Endothelial cell of umbilical vein (primary cell): ENCODE measurements at regions not wholly inside any gene's neighbourhood (a gene's known extent, or its start where the extent isn't known, plus 50 kb on each side); places are given as distances from the start of the nearest gene placed in this dataset.

Experiments used
- BruUV-seq: library from RNA; stranded (reverse); fragments of 400-500 nt; replicated peaks from 2 replicates; lab custom pipeline; 2021; lab: Mats Ljungman, UMichigan
- CTCF ChIA-PET: fragments of 300-600, 350-600 bp; sonication (Branson Sonifier 250); formaldehyde crosslinking; loops from one replicate; lab custom pipeline; 2021; ENCODE audit warnings: antibody characterized with exemption, inconsistent platforms; lab: Charles Lee
- POLR2A ChIA-PET: fragments of 300-600, 350-600 bp; sonication (Branson Sonifier 250); formaldehyde crosslinking; loops from one replicate; lab custom pipeline; 2021; ENCODE audit warnings: antibody characterized with exemption, inconsistent platforms; lab: Charles Lee
- DNase-seq: peaks from one replicate; pipeline ENCODE4 v3.0.0-alpha.2; 2011; ENCODE audit warnings: low read depth, low spot score
- FAIRE-seq: peaks from 2 replicates; lab custom pipeline; 2011; peaks lifted over from hg19 to GRCh38; lab: Jason Lieb, UNC
- H2AFZ ChIP-seq: 2 replicates; pipeline ENCODE4 v1.6.0; 2012; ENCODE audit warnings: low read depth, low read length, control low read depth, inconsistent platforms
- H3K27ac ChIP-seq: 2 replicates; pipeline ENCODE4 v1.5.1; 2011; ENCODE audit warnings: low read depth, mild to moderate bottlenecking, control low read depth, low read length, moderate library complexity; ENCODE audit not compliant: insufficient read depth
- H3K27me3 ChIP-seq, 2 experiments: 2 replicates each; pipeline versions ENCODE4 v1.6.0 to v1.6.1; 2011; ENCODE audit warnings: low read length in 2 of 2, mixed read lengths in 1 of 2; ENCODE audit not compliant: control insufficient read depth in 2 of 2, insufficient read depth in 2 of 2
- H3K36me3 ChIP-seq, 2 experiments: 2 replicates in 1 of 2; 3 replicates in 1 of 2; pipeline ENCODE4 v1.5.1; 2011; ENCODE audit warnings: low read length in 2 of 2, mild to moderate bottlenecking in 1 of 2, moderate library complexity in 1 of 2; ENCODE audit not compliant: control insufficient read depth in 2 of 2, insufficient read depth in 2 of 2; ENCODE audit errors: extremely low read depth in 1 of 2
- H3K4me1 ChIP-seq: 3 replicates; pipeline ENCODE4 v1.5.1; 2011; ENCODE audit warnings: mild to moderate bottlenecking, low read length; ENCODE audit not compliant: control insufficient read depth, insufficient read depth; ENCODE audit errors: extremely low read depth
- H3K4me2 ChIP-seq: 2 replicates; pipeline ENCODE4 v1.6.1; 2011; ENCODE audit warnings: low read length, control low read depth, mixed read lengths; ENCODE audit not compliant: insufficient read depth
- H3K4me3 ChIP-seq, 3 experiments: fragments of 200-600 bp in 1 of 3; sonication (generic), shearing (Covaris generic) in 1 of 3; replicated peaks in 1 of 3; 2 replicates each; pipeline ENCODE4 v1.5.1; 2011 to 2016; ENCODE audit warnings: control low read depth in 3 of 3, low read length in 3 of 3, mild to moderate bottlenecking in 2 of 3, inconsistent platforms in 1 of 3, low read depth in 1 of 3, moderate library complexity in 1 of 3; ENCODE audit not compliant: insufficient read depth in 1 of 3
- H3K79me2 ChIP-seq: 2 replicates; pipeline ENCODE4 v1.6.0; 2012; ENCODE audit warnings: low read length, inconsistent platforms; ENCODE audit not compliant: control insufficient read depth, insufficient read depth
- H3K9ac ChIP-seq: replicated peaks from 2 replicates; pipeline ENCODE3; 2011; ENCODE audit warnings: low read length, control low read depth; ENCODE audit not compliant: insufficient read depth; ENCODE audit errors: extremely low read depth
- H3K9me1 ChIP-seq: replicated peaks from 3 replicates; pipeline ENCODE4 v1.6.0; 2011; ENCODE audit warnings: mild to moderate bottlenecking, low read length; ENCODE audit not compliant: control insufficient read depth, insufficient read depth; ENCODE audit errors: extremely low read depth
- H3K9me3 ChIP-seq: replicated peaks from 2 replicates; pipeline ENCODE4 v1.5.1; 2012; ENCODE audit warnings: low read length, inconsistent platforms; ENCODE audit not compliant: control insufficient read depth, insufficient read depth
- H4K20me1 ChIP-seq: replicated peaks from 2 replicates; pipeline ENCODE3; 2011; ENCODE audit warnings: mild to moderate bottlenecking, low read length; ENCODE audit not compliant: control insufficient read depth, insufficient read depth; ENCODE audit errors: extremely low read depth
- EZH2 ChIP-seq: IDR thresholded peaks from 2 replicates; pipeline ENCODE4 v1.6.1; 2012; ENCODE audit warnings: borderline replicate concordance, low read depth, mild to moderate bottlenecking, moderate library complexity, low read length, inconsistent platforms; ENCODE audit not compliant: severe bottlenecking
- FOS ChIP-seq: IDR thresholded peaks from 2 replicates; pipeline ENCODE4 v1.6.1; 2011; ENCODE audit warnings: mild to moderate bottlenecking, low read length, moderate library complexity, borderline replicate concordance; ENCODE audit not compliant: insufficient read depth
- GATA2 ChIP-seq: IDR thresholded peaks from 2 replicates; pipeline ENCODE4 v1.7.0; 2011; ENCODE audit warnings: low read depth, mild to moderate bottlenecking, moderate library complexity, mixed read lengths, low read length; ENCODE audit not compliant: insufficient read length, insufficient read depth
- JUN ChIP-seq: IDR thresholded peaks from 2 replicates; pipeline ENCODE4 v1.6.1; 2011; ENCODE audit warnings: borderline replicate concordance, low read depth; ENCODE audit not compliant: insufficient read length, insufficient read depth
- MYC ChIP-seq: IDR thresholded peaks from one replicate; pipeline ENCODE4 v1.6.1; 2011; ENCODE audit warnings: mild to moderate bottlenecking, low read depth, low read length
- POLR2A ChIP-seq: IDR thresholded peaks from 2 replicates; pipeline ENCODE4 v1.6.1; 2012; ENCODE audit warnings: low read depth, mild to moderate bottlenecking, control low read depth, low read length
- POLR2AphosphoS5 ChIP-seq: IDR thresholded peaks from 2 replicates; pipeline ENCODE4 v1.6.1; 2012; ENCODE audit warnings: low read depth, mild to moderate bottlenecking, control low read depth, low read length, moderate library complexity; ENCODE audit not compliant: insufficient read depth
- dilution Hi-C: fragments of 300-500 bp; cut with MboI; formaldehyde crosslinking; loops from one replicate; pipeline ENCODE4 v1.15.0; 2019; ENCODE audit warnings: low sequenced_read_pairs; ENCODE audit not compliant: extremely low pct_ligation_motif_present
- intact Hi-C: fragments of 100-400 bp; cut with micrococcal nuclease; formaldehyde crosslinking; loops from one replicate; pipeline ENCODE4 v1.10.0; 2022
- TF ChIP-seq, protein P1 (sequence below): IDR thresholded peaks from 2 replicates; pipeline ENCODE4 v1.6.1; 2011; ENCODE audit not compliant: insufficient read depth, insufficient read length
- TF ChIP-seq, protein P2 (sequence below), 2 donors: IDR thresholded peaks; 1 replicate in 1 of 2; 2 replicates in 1 of 2; pipeline ENCODE4 v1.5.1; 2011; ENCODE audit warnings: low read length in 2 of 2, mild to moderate bottlenecking in 2 of 2, moderate library complexity in 2 of 2, control low read depth in 1 of 2, inconsistent platforms in 1 of 2, low read depth in 1 of 2; ENCODE audit not compliant: insufficient read depth in 1 of 2; ENCODE audit errors: extremely low read depth in 1 of 2

DNA sequence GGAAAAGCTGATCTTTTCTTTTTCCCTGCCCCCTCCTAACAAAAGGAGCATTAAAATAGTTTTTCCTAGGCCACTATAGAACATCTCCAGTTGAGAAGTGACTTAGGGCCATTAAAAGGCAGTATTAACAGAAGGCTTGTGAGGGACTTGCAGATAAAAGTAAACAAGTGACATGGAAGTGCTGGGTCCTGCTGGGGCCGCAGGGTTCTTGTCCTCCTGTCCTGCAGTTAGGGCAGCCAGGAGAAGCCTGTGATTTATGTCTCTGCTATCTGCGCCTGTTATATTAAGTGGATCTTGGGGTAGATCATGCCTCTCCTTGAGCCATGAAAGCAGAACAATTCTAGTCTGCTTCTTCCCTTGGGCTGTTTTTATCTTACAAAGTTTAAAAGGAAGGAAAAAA, 271.4 kb upstream of the C11orf87 start:
- Histone ChIP-seq H4K20me1 (no peaks in the 10 kb centered on the region), H3K9me3 (no peaks in the 10 kb centered on the region), H3K27me3 (no peaks in the 10 kb centered on the region), H3K36me3 (no peaks in the 10 kb centered on the region), H3K4me1 (no peaks in the 10 kb centered on the region), H3K79me2 (no peaks in the 10 kb centered on the region), H3K9ac (no peak overlapping the region), H3K27ac (no peak overlapping the region), H2AFZ (no peak overlapping the region), H3K4me3 (no peak overlapping the region), H3K4me2 (no peak overlapping the region), H3K9me1 (no peaks in the 10 kb centered on the region)
- TF ChIP-seq JUN (no peak), POLR2AphosphoS5 (no peak), EZH2 (no peak), MYC (no peak), POLR2A (no peak)
- TF ChIP-seq, protein P1, sequence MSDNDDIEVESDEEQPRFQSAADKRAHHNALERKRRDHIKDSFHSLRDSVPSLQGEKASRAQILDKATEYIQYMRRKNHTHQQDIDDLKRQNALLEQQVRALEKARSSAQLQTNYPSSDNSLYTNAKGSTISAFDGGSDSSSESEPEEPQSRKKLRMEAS, result no peak
- ChIA-PET POLR2A (no interaction called here), CTCF (no interaction called here)
- DNase-seq, result no peak
- dilution Hi-C loops, result no loop called here
- intact Hi-C loops, result no loop called here
- BruUV-seq, result no TSS peak
- FAIRE-seq, result no peak

DNA sequence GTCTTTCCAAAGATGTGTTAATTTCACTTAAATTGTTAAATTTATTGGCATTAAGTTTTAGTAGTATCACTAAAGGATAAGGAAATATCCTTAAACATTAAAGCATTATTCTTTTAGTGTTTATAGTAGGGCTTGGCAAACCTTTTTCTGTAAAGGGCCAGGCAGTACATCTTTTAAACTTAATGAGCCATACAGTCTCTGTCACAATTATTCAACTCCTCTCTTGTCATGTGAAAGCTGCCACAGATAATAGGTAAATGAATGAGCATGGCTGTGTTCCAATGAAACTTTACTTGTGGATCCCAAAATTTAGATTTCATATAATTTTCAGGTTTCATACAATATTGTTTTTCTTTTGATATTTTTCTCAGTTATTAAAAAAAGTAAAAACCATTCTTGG, 268.2 kb upstream of the C11orf87 start:
- Histone ChIP-seq H2AFZ (no peak overlapping the region), H3K4me2 (no peak overlapping the region), H3K4me3 (no peak overlapping the region), H4K20me1 (no peaks in the 10 kb centered on the region), H3K4me1 (no peaks in the 10 kb centered on the region), H3K9me1 (no peaks in the 10 kb centered on the region), H3K9me3 (no peaks in the 10 kb centered on the region), H3K79me2 (no peaks in the 10 kb centered on the region), H3K27me3 (no peaks in the 10 kb centered on the region), H3K27ac (no peak overlapping the region), H3K36me3 (no peaks in the 10 kb centered on the region), H3K9ac (no peak overlapping the region)
- ChIA-PET CTCF (no interaction called here), POLR2A (no interaction called here)
- dilution Hi-C loops (no loop called here), intact Hi-C loops (no loop called here)
- TF ChIP-seq FOS (no peak), POLR2AphosphoS5 (no peak), POLR2A (no peak), EZH2 (no peak), JUN (no peak), MYC (no peak), GATA2 (no peak)
- TF ChIP-seq, protein P2, sequence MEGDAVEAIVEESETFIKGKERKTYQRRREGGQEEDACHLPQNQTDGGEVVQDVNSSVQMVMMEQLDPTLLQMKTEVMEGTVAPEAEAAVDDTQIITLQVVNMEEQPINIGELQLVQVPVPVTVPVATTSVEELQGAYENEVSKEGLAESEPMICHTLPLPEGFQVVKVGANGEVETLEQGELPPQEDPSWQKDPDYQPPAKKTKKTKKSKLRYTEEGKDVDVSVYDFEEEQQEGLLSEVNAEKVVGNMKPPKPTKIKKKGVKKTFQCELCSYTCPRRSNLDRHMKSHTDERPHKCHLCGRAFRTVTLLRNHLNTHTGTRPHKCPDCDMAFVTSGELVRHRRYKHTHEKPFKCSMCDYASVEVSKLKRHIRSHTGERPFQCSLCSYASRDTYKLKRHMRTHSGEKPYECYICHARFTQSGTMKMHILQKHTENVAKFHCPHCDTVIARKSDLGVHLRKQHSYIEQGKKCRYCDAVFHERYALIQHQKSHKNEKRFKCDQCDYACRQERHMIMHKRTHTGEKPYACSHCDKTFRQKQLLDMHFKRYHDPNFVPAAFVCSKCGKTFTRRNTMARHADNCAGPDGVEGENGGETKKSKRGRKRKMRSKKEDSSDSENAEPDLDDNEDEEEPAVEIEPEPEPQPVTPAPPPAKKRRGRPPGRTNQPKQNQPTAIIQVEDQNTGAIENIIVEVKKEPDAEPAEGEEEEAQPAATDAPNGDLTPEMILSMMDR (IDR thresholded peaks at IDR 0.05; ENCODE audit: extremely low read depth in 1 of 2, insufficient read depth in 1 of 2, low read depth in 1 of 2, low read length in 2 of 2), result no peak
- TF ChIP-seq, protein P1, result no peak
- no TSS peak for BruUV-seq
- FAIRE-seq (no peak), DNase-seq (no peak)
